GM23338 (cell line): ENCODE measurements at regions not wholly inside any gene's neighbourhood (a gene's known extent, or its start where the extent isn't known, plus 50 kb on each side); places are given as distances from the start of the nearest gene placed in this dataset.

Experiments used
- ATAC-seq: fragments of 200-7000 bp; cut with Tn5 transposase; 3 replicates; pipeline ENCODE4 v1.9.1; 2020
- DNase-seq: peaks from one replicate; pipeline ENCODE4 v3.0.0-alpha.2; 2015; ENCODE audit warnings: low spot score
- H2AFZ ChIP-seq: fragments of 200-600 bp; sonication (generic); 2 replicates; pipeline ENCODE4 v1.8.0; 2016; ENCODE audit warnings: antibody characterized with exemption, mild to moderate bottlenecking, moderate library complexity
- H3F3A ChIP-seq: fragments of 200-600 bp; sonication (generic); replicated peaks from 2 replicates; pipeline ENCODE4 v1.8.0; 2017; ENCODE audit warnings: antibody characterized with exemption, mixed run types, low read depth
- H3K27ac ChIP-seq: fragments of 200-600 bp; sonication (generic); 2 replicates; pipeline ENCODE4 v1.6.1; 2016; ENCODE audit warnings: low read depth
- H3K27me3 ChIP-seq: fragments of 200-600 bp; sonication (generic); 2 replicates; pipeline ENCODE4 v1.8.0; 2016; ENCODE audit warnings: mild to moderate bottlenecking, mixed run types, moderate library complexity; ENCODE audit not compliant: insufficient read depth
- H3K36me3 ChIP-seq: fragments of 200-600 bp; sonication (generic); 2 replicates; pipeline ENCODE4 v1.8.0; 2016; ENCODE audit warnings: mild to moderate bottlenecking; ENCODE audit not compliant: insufficient read depth
- H3K4me1 ChIP-seq: fragments of 200-600 bp; sonication (generic); 2 replicates; pipeline ENCODE4 v1.8.0; 2016; ENCODE audit warnings: mild to moderate bottlenecking, moderate library complexity; ENCODE audit not compliant: insufficient read depth
- H3K4me2 ChIP-seq: fragments of 200-600 bp; sonication (generic); 2 replicates; pipeline ENCODE4 v1.7.1; 2017; ENCODE audit warnings: mixed run types
- H3K4me3 ChIP-seq: fragments of 200-600 bp; sonication (generic); 2 replicates; pipeline ENCODE4 v1.6.1; 2016; ENCODE audit warnings: mixed run types
- H3K79me2 ChIP-seq: fragments of 200-600 bp; sonication (generic); replicated peaks from 2 replicates; pipeline ENCODE4 v1.8.0; 2017; ENCODE audit warnings: mild to moderate bottlenecking; ENCODE audit not compliant: insufficient read depth
- H3K9me2 ChIP-seq: fragments of 200-600 bp; sonication (generic); 2 replicates; pipeline ENCODE4 v1.8.0; 2017; ENCODE audit not compliant: insufficient read depth
- H4K20me1 ChIP-seq: fragments of 200-600 bp; sonication (generic); replicated peaks from 2 replicates; pipeline ENCODE4 v1.8.0; 2017; ENCODE audit warnings: mild to moderate bottlenecking; ENCODE audit not compliant: insufficient read depth
- H3K27ac Mint-ChIP-seq: 2 replicates; pipeline ENCODE4 v1.8.0; 2020; ENCODE audit warnings: inconsistent platforms, mild to moderate bottlenecking, moderate library complexity, mixed read lengths
- H3K27me3 Mint-ChIP-seq: 3 replicates; pipeline ENCODE4 v1.8.0; 2022; ENCODE audit warnings: low read depth, mild to moderate bottlenecking, moderate library complexity, mixed read lengths, inconsistent platforms; ENCODE audit not compliant: insufficient read depth, poor library complexity
- H3K36me3 Mint-ChIP-seq: 3 replicates; pipeline ENCODE4 v1.8.0; 2021; ENCODE audit warnings: low read depth, mild to moderate bottlenecking, inconsistent platforms, moderate library complexity, mixed read lengths
- H3K4me1 Mint-ChIP-seq: 3 replicates; pipeline ENCODE4 v1.8.0; 2020; ENCODE audit warnings: mild to moderate bottlenecking, inconsistent platforms, mixed read lengths
- H3K4me3 Mint-ChIP-seq: 3 replicates; pipeline ENCODE4 v1.8.0; 2021; ENCODE audit warnings: moderate library complexity, mild to moderate bottlenecking, inconsistent platforms, mixed read lengths
- H3K9me3 Mint-ChIP-seq: 3 replicates; pipeline ENCODE4 v1.8.0; 2020; ENCODE audit warnings: moderate library complexity, mild to moderate bottlenecking, inconsistent platforms, mixed read lengths
- CTCF ChIP-seq, 2 experiments: fragments of 200-600 bp in 1 of 2; sonication (generic) in 1 of 2; conservative IDR thresholded peaks; 2 replicates each; pipeline versions ENCODE4 v1.5.1 to v1.6.1; 2016 to 2017; ENCODE audit warnings: antibody characterized with exemption in 2 of 2, low read depth in 2 of 2, mild to moderate bottlenecking in 2 of 2, moderate library complexity in 1 of 2
- ETS1 ChIP-seq: IDR thresholded peaks from 2 replicates; pipeline ENCODE4 v1.6.1; 2016; ENCODE audit warnings: antibody characterized with exemption
- EZH2 ChIP-seq: fragments of 200-600 bp; sonication (generic); IDR thresholded peaks from one replicate; pipeline ENCODE4 v1.8.0; 2017; ENCODE audit warnings: antibody characterized with exemption, mild to moderate bottlenecking, low read depth; ENCODE audit not compliant: unreplicated experiment
- EZH2phosphoT487 ChIP-seq: fragments of 200-600 bp; sonication (generic); IDR thresholded peaks from one replicate; pipeline ENCODE4 v1.8.1; 2018; ENCODE audit warnings: antibody characterized with exemption; ENCODE audit not compliant: unreplicated experiment
- JUNB ChIP-seq: IDR thresholded peaks from one replicate; pipeline ENCODE4 v1.6.1; 2016; ENCODE audit warnings: antibody characterized with exemption; ENCODE audit not compliant: unreplicated experiment
- POLR2AphosphoS5 ChIP-seq: IDR thresholded peaks from 2 replicates; pipeline ENCODE4 v1.6.1; 2016; ENCODE audit warnings: antibody characterized with exemption, low read depth
- REST ChIP-seq: IDR thresholded peaks from one replicate; pipeline ENCODE4 v1.6.1; 2018; ENCODE audit warnings: antibody characterized with exemption; ENCODE audit not compliant: unreplicated experiment
- ZNF114 ChIP-seq: fragments of 250-450 bp; sonication (Bioruptor Pico); IDR thresholded peaks from 2 replicates; pipeline ENCODE4 v1.5.0; 2020; ENCODE audit warnings: mild to moderate bottlenecking, moderate library complexity
- ZNF462 ChIP-seq: fragments of 250-450 bp; sonication (Bioruptor Pico); IDR thresholded peaks from 2 replicates; pipeline ENCODE4 v1.5.0; 2020; ENCODE audit warnings: mild to moderate bottlenecking, moderate library complexity

DNA sequence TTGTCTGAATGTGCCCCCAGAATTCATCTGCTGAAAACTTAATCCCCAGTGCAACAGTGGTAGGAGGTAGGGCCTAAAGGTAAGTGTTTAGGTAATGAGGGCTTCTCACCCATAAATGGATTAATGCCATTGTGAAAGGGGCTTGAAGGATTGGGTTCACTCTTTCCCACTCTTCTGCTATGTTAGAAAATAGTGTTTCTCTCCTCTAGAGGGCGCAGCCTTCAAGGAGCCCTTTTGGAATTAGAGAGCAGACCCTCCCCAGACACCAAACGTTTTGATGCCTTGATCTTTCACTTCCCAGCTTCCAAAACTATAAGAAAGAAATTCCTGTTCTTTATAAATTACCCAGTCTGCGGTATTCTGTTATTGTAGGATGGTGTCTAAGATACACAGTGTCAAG, 706.4 kb downstream of the SMARCA1 start:
- Mint-ChIP-seq H3K9me3 (no peaks in the 10 kb centered on the region), H3K27ac (no peak overlapping the region), H3K27me3 (no peaks in the 10 kb centered on the region), H3K4me1 (no peaks in the 10 kb centered on the region), H3K4me3 (no peak overlapping the region), H3K36me3 (no peaks in the 10 kb centered on the region)
- no peaks in the 10 kb centered on the region for H3K79me2 ChIP-seq
- no peak overlapping the region for H3K4me2 ChIP-seq
- no peaks in the 10 kb centered on the region for H3K36me3 ChIP-seq
- no peak overlapping the region for H3K27ac ChIP-seq
- H3K9me2 ChIP-seq = no peaks in the 10 kb centered on the region
- H3K27me3 ChIP-seq = no peaks in the 10 kb centered on the region
- H3F3A ChIP-seq = no peaks in the 10 kb centered on the region
- TF ChIP-seq EZH2phosphoT487 (no peak), CTCF (conservative IDR thresholded peaks at IDR 0.05; ENCODE audit: low read depth in 2 of 2) (peak; percentile 54 to 64)
- ATAC-seq (peak; percentile 63), DNase-seq (peak; percentile 64)
- no peak overlapping the region for H3K4me3 ChIP-seq
- H4K20me1 ChIP-seq = no peaks in the 10 kb centered on the region
- H3K4me1 ChIP-seq = no peaks in the 10 kb centered on the region
- H2AFZ ChIP-seq = no peak overlapping the region

- H3K9me3 Mint-ChIP-seq = peaks cover 24% of the 10 kb centered on the region
- no peak for ATAC-seq
- no peaks in the 10 kb centered on the region for H3K27me3 Mint-ChIP-seq
- TF ChIP-seq EZH2phosphoT487 (no peak), POLR2AphosphoS5 (no peak), EZH2 (no peak), ZNF114 (CRISPR knock-in tag) (no peak), ZNF462 (CRISPR knock-in tag) (no peak), JUNB (no peak), REST (no peak), ETS1 (no peak)
Measured at GRCh38 chrX:128807367-128807766, 715.9 kb downstream of the SMARCA1 start.

More at GRCh38 chrX:128807367-128807766, 715.9 kb downstream of the SMARCA1 start:
- DNase-seq = peak; percentile 2
- Histone ChIP-seq H3K36me3 (no peaks in the 10 kb centered on the region), H3K9me2 (no peaks in the 10 kb centered on the region), H3K27me3 (no peaks in the 10 kb centered on the region), H3K27ac (no peak overlapping the region), H3K4me2 (no peak overlapping the region), H4K20me1 (no peaks in the 10 kb centered on the region), H3K79me2 (no peaks in the 10 kb centered on the region), H3F3A (no peaks in the 10 kb centered on the region), H3K4me1 (no peaks in the 10 kb centered on the region), H2AFZ (no peak overlapping the region), H3K4me3 (no peak overlapping the region)
- Mint-ChIP-seq H3K36me3 (peaks cover 12% of the 10 kb centered on the region), H3K27ac (no peak overlapping the region), H3K4me3 (no peak overlapping the region), H3K4me1 (no peaks in the 10 kb centered on the region)
